HG03457 (cell line): ENCODE measurements at regions not wholly inside any gene's neighbourhood (a gene's known extent, or its start where the extent isn't known, plus 50 kb on each side); places are given as distances from the start of the nearest gene placed in this dataset.

Experiments used
- ATAC-seq: cut with Tn5 transposase; IDR thresholded peaks from one replicate; pipeline ENCODE4 v1.9.1; 2021; ENCODE audit warnings: moderate number of reproducible peaks; ENCODE audit not compliant: unreplicated experiment

DNA sequence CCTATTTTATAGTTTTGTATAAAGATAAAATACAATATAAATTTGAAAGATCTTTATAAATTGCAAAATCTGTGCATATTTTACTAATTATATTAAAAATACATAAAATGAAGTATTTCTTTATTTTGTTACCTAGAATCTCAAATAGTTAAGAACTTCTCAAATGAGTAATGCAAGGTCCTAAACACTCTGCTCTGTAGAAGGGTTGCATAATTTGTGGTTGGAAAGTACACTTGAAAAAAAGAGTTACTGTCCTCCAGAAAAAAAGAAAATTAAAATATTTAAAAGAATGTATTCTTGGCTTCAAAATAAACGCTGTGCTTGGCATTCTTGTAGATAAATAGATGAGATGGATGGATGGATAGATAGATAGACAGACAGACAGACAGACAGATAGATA lies 428.8 kb upstream of the CDH6 start:
- ATAC-seq, result no peak

GRCh38 chr5:30759731-30760130 lies 433.8 kb upstream of the CDH6 start:
- no peak for ATAC-seq

DNA sequence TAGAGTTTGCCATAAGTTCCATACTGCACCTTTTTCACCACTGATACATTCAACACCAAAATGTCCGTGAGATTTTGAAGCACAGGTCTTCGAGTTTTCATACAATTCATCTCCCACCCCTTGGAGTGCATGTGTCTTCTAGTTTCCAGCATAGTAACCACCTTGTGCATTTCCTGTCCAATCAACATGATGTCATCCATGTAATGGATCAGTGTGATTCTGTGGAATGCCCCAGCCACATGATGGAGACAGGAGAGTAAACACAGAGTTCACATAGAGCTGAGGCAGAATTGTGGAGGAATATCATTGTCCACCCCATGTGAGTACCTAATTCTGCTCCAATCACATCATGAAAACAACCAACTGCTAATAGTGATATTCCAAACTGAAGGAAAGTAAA lies 441.5 kb upstream of the CDH6 start:
- no peak for ATAC-seq

DNA sequence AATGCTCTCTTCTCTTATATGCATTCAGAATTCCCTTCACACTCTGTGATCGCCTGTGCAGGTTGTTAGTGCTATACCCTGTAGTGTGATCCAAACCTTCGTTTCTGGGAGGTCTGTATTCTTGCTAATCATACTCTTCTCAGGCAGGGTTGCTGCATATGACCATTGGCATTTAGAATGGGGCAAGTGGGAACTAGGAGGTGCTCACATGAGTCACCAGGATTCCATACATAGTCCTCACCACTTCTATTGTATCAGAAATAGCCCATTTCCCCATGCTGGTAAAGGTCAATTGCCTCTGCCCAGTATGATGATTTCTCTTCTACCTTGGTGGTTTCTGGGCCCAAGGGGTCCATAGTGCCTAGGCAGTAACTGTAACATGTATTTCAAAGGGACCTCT lies 443.5 kb upstream of the CDH6 start:
- no peak for ATAC-seq

DNA sequence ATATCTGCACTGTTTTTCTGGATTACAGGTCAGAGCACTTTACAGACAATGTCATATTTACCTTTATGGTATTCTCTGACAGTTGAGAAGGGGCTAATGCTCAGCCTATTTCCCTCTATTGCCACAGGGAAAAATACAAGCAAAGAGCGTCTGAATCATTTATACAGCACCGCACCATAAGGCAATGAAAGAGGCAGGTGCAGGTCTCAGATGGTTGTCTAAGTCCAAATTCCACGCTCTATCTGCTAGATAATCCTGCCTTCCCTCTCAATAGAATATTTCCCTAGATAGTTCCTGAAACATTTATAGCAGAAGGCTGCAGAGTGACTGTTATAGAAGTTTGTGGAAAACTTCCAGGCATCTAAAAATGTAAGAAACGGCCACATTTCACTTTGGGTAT lies 446.1 kb upstream of the CDH6 start:
- ATAC-seq, result no peak

DNA sequence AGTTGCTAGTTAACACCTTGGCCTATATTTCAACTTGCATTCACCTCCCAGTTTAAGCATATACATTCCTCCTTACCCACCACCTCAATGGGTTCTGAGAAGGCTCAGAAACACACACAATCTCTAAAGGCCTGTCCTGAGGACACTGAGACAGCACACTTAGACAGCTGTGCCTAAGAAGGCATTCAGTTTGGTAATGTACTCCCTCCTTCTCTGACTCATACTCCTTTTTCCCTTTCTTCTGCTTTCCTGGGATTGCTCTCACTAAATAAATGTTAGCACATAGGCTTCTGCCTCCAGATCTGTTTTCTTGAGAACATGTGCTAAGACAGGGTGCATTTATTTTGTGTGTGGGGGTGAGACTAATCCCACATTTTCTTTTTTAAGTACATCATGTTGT lies 456.8 kb upstream of the CDH6 start:
- no peak for ATAC-seq

GRCh38 chr5:30734118-30734517 lies 459.4 kb upstream of the CDH6 start:
- ATAC-seq, result no peak

DNA sequence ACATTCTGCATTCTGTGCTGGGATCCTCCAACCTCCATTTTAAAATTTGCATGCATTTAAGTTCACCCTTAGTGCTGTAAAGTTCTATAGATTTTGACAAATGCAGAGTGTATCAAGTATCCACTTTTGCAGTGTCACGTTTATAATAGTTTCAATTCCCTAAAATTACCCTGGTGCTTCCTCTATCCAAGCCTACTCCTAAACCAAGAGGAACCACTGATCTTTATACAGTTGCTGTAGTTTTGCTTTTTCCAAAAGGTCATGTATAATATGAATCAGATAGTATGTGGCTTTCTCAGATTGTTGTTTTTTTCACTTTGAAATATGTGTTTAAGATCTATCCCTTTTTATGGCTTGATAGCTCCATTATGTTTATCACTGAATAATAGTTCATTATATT lies 468.4 kb upstream of the CDH6 start:
- no peak for ATAC-seq

- no peak for ATAC-seq
Observed at GRCh38 chr5:30698217-30698616, 495.3 kb upstream of the CDH6 start.

DNA sequence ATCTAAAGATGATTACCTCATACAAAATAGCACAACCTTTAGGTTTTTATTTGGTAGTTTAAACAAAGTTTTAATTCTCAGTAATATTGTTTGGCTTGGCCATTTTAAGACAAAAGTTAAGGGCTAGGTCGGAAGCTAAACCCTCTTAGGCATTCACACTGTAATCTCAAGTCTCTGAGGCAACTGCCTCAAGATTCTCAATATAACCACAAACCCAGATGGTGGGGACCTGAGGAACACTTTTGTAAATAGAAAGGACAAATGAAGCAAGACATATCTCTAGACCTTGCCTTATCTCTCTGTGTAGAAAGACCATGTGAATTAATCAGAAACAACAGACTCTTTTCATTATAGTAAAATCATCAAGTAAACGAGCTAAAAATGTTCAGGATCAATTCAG lies 500.2 kb upstream of the CDH6 start:
- ATAC-seq, result no peak

GRCh38 chr5:30690931-30691330 lies 502.6 kb upstream of the CDH6 start:
- ATAC-seq, result no peak

- no peak for ATAC-seq
Observed at GRCh38 chr5:30687461-30687860, 506.0 kb upstream of the CDH6 start.

DNA sequence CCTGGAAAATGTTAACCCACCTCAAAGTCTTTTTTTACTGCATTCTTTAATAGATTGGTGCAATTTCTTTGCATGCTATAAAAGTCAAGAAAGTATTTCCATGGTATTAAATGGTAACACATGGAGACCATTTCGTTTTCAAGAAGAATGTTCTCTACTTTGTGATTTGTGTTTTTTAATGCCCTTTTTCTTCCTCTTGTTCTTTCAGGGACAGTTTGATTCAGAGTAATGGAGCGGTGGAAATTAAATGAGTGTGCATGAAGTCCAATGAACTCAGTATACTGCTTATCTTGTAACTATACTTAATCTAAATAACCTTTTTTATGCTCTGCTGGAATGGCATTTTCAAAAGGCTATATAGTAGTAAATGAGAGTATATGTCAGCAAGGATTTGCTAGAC lies 507.0 kb upstream of the CDH6 start:
- no peak for ATAC-seq

GRCh38 chr5:30676223-30676840 lies 517.2 kb upstream of the CDH6 start:
- no peak for ATAC-seq

DNA sequence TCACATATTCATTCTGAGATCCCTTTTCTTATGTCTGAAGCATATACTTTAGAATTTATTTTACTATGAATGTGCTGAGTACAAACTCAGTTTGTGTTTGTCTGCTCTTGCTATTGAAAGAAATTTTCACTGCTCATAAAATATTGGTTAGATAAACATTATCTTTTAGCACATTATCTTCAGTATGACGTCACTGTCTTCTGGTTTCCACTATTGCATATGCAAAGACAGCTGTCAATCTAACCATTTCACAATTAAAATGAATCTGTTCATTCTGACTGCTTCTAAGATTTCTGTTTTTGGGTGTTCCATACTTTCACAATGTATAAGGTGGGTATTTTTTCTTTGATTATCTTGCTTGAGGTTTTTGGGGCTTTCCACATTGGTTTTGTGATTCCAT lies 526.2 kb upstream of the CDH6 start:
- no peak for ATAC-seq

- no peak for ATAC-seq
Observed at GRCh38 chr5:30663536-30663935, 530.0 kb upstream of the CDH6 start.

DNA sequence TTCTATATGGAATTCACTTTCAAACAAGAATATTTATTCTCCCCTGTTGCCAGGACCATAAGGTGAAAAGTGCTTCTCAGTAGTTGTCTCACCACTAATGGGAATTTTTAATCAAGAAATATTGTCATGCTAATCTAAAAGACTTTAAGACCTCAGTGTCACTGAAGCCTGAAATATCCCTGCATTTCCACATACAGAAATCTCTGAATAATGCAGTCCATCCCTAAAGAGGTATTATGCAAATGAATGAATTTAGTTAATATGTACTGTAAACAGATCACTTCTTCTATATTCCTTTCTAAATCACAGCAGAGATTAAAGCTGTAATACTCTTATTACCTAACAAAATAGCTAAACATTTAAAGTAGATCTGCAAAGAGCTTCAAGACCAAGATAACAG lies 531.1 kb upstream of the CDH6 start:
- ATAC-seq, result no peak

GRCh38 chr5:30661730-30662129 lies 531.8 kb upstream of the CDH6 start:
- ATAC-seq, result no peak

DNA sequence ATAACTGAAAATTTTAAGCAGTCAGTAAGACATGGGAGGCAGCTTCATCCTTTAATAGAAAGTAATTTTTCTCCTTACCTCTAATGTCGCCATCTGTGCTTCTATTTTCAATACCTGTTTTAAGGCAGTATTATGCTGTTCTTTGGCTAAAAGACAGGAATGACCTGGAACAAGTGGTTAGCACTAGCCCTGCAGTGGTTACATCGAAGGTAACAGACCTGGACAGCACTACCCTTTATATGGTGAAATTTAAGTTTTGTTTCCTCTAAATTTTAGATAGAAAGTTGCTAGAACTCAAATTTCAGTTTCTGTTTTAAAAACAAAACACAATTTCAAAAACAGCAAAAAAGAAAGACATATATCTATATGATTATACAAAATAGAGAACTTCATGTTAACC lies 534.1 kb upstream of the CDH6 start:
- no peak for ATAC-seq

GRCh38 chr5:30650311-30650710 lies 543.2 kb upstream of the CDH6 start:
- ATAC-seq, result no peak

- ATAC-seq, result no peak
Observed at GRCh38 chr5:30638899-30639298, 554.6 kb upstream of the CDH6 start.

DNA sequence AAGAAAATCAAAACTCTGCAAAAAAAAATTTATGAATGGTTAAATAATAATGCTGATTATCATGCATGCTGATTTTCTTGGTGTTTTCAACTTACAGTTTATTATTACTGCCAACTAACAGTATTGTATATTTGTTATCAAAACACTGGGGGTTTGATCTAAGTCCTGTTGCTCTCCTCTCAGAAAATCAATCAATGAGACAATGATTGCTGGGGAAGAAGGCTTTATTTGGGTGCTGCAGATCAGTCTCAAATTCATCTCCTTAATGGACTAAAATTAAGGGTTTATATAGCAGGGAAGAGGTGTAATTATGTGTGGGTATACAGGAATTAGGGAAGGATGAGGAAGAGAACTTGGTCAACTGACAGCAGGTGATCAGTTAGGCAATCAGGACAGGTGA lies 565.5 kb upstream of the CDH6 start:
- ATAC-seq, result no peak

DNA sequence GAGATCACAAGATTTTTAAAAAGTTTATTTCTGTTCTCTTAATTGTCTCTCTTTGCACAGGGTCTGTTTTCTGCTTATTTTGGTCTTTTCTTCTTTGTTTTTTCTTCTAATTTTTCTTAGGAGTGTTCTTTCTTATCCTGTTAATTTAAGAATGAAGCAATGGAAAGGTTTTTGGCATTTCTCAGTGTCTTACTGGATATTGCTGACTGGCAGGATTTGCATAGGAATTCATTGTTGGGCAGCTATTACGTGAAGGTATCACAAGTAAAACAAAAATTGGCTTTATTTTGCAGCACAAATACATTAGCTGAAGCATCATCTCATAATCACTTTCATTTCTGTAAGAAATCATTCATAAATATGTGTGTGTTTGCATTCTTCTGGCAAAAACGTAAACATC lies 566.9 kb upstream of the CDH6 start:
- ATAC-seq, result no peak
